ENCODE measurements at regions not wholly inside any gene's neighbourhood (a gene's known extent, or its start where the extent isn't known, plus 50 kb on each side); places are given as distances from the start of the nearest gene placed in this dataset.

DNA sequence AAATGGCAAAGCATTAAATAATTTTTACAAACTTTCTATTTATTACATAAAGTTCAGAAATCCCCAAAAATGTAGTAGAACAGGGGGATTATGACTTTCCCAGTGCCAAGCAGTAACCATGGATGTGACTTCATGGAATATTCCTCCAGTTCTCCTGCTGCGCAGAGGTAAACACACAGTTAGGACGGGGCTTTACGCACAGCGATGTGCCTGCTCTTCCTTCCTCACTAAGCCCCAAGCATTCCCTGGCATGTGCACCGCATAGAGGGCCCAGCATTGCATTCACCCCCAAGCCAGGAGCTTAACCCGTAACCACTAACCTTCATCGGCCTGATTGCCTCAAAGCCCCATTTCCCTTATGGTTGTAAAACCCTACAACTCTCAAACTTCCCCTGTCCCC is 471.7 kb downstream of the SOX11 start:
- no peak overlapping the region for H2BK5ac ChIP-seq (ENCODE audit: insufficient read length, low read length)
- H2AK5ac ChIP-seq (ENCODE audit: insufficient read length, low read length) = no peak overlapping the region
- H3K4me1 ChIP-seq (ENCODE audit: insufficient read depth, low read length) = peaks cover 4% of the 10 kb centered on the region; the same call in 1 of the 2 replicates
- H3K79me2 ChIP-seq (ENCODE audit: insufficient read depth, low read length) = no peaks in the 10 kb centered on the region
- H3K4me1 Mint-ChIP-seq = peaks cover 30 to 31% of the 10 kb centered on the region in 2 experiments
- peaks cover 8 to 9% of the 10 kb centered on the region in 2 experiments; a peak in 3 of 5 replicates for H3K9me3 Mint-ChIP-seq
- no peak overlapping the region for H3K4me2 ChIP-seq (ENCODE audit: insufficient read depth, insufficient read length, low read length)
- H3K27me3 Mint-ChIP-seq (ENCODE audit: low read depth) = peaks cover 6% of the 10 kb centered on the region
- no peak for DNase-seq
- no CpG with 5 or more reads among the region's 7 CpGs for WGBS (ENCODE audit: extremely low coverage, insufficient read length, low lambda C conversion rate)
- no peak overlapping the region for H3K56ac ChIP-seq (ENCODE audit: insufficient read length, low read depth, low read length)
- H3K4ac ChIP-seq (ENCODE audit: low read depth, low read length) = no peak overlapping the region
- TF ChIP-seq, protein P1, sequence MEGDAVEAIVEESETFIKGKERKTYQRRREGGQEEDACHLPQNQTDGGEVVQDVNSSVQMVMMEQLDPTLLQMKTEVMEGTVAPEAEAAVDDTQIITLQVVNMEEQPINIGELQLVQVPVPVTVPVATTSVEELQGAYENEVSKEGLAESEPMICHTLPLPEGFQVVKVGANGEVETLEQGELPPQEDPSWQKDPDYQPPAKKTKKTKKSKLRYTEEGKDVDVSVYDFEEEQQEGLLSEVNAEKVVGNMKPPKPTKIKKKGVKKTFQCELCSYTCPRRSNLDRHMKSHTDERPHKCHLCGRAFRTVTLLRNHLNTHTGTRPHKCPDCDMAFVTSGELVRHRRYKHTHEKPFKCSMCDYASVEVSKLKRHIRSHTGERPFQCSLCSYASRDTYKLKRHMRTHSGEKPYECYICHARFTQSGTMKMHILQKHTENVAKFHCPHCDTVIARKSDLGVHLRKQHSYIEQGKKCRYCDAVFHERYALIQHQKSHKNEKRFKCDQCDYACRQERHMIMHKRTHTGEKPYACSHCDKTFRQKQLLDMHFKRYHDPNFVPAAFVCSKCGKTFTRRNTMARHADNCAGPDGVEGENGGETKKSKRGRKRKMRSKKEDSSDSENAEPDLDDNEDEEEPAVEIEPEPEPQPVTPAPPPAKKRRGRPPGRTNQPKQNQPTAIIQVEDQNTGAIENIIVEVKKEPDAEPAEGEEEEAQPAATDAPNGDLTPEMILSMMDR (conservative IDR thresholded peaks at IDR 0.05) = no peak
- no peaks in the 10 kb centered on the region for H3K27me3 ChIP-seq (ENCODE audit: insufficient read depth, low read length)
- no peak overlapping the region for H3K14ac ChIP-seq (ENCODE audit: insufficient read depth, low read length)
- H3K23me2 ChIP-seq (ENCODE audit: insufficient read length, low read depth, low read length, poor library complexity, severe bottlenecking) = no peaks in the 10 kb centered on the region
- H2BK12ac ChIP-seq (ENCODE audit: insufficient read length, low read depth, low read length) = no peak overlapping the region
- no peak overlapping the region for H4K5ac ChIP-seq (ENCODE audit: insufficient read length, low read depth, low read length)
- H3K9me3 ChIP-seq (ENCODE audit: control insufficient read depth, low read depth, low read length) = no peaks in the 10 kb centered on the region
- H4K8ac ChIP-seq (replicated peaks; ENCODE audit: insufficient read length, low read depth, low read length) = no peak overlapping the region
- no peak overlapping the region for H4K91ac ChIP-seq (ENCODE audit: insufficient read length, low read depth, low read length)
- no peaks in the 10 kb centered on the region for H3K79me1 ChIP-seq (ENCODE audit: insufficient read depth, low read depth, low read length, poor library complexity, severe bottlenecking)
- H2AFZ ChIP-seq (ENCODE audit: low read length) = no peak overlapping the region
- H3K4me3 Mint-ChIP-seq = no peak overlapping the region
- no peak overlapping the region for H3K23ac ChIP-seq (ENCODE audit: insufficient read length, low read depth, low read length)
- no peak overlapping the region for H3K9ac ChIP-seq (ENCODE audit: extremely low read depth, insufficient read length, low read length)
- no peak overlapping the region for H2BK15ac ChIP-seq (ENCODE audit: low read depth, low read length)
- no peak overlapping the region for H3K27ac ChIP-seq (ENCODE audit: insufficient read length, low read depth, low read length)
- no peak overlapping the region for H2BK20ac ChIP-seq (ENCODE audit: low read depth, low read length, poor library complexity, severe bottlenecking)
- H2BK120ac ChIP-seq (ENCODE audit: low read depth, low read length, poor library complexity, severe bottlenecking) = no peak overlapping the region
- no peak overlapping the region for H3K27ac Mint-ChIP-seq
- no peaks in the 10 kb centered on the region for H4K20me1 ChIP-seq (ENCODE audit: control insufficient read depth, insufficient read depth, insufficient read length)
- H3K18ac ChIP-seq (ENCODE audit: insufficient read length, low read depth, low read length) = no peak overlapping the region
- H3T11ph ChIP-seq (ENCODE audit: low read length) = no peak overlapping the region
- H3K36me3 Mint-ChIP-seq (ENCODE audit: insufficient read depth in 1 of 3, low read depth in 3 of 3) = peaks cover 0 to 4% (median 0%) of the 10 kb centered on the region in 3 experiments; a peak in 1 of 7 replicates

Measured in H9 (cell line).